ENCODE measurements at regions not wholly inside any gene's neighbourhood (a gene's known extent, or its start where the extent isn't known, plus 50 kb on each side); places are given as distances from the start of the nearest gene placed in this dataset.
A peak's percentile ranks its signal among the peaks of the same experiment; 100 is the strongest.

- TF ChIP-seq CTCF (IDR thresholded peaks at IDR 0.05; ENCODE audit: low read depth, low read length) = no peak
- in situ Hi-C loops (cut with HindIII; ENCODE audit: low sequenced_read_pairs) = no loop called here
- no peak overlapping the region for H3K4me3 ChIP-seq (ENCODE audit: low read depth, low read length)
- no peak for DNase-seq (ENCODE audit: low read depth, low spot score)
Observed at GRCh38 chr15:39265261-39265660, 315.6 kb upstream of the THBS1 start.

GRCh38 chr15:39266890-39267289 lies 314.0 kb upstream of the THBS1 start:
- no peak for DNase-seq (ENCODE audit: low read depth, low spot score)
- TF ChIP-seq CTCF (IDR thresholded peaks at IDR 0.05; ENCODE audit: low read depth, low read length) = no peak
- in situ Hi-C loops (cut with HindIII; ENCODE audit: low sequenced_read_pairs) = no loop called here
- no peak overlapping the region for H3K4me3 ChIP-seq (ENCODE audit: low read depth, low read length)

- H3K4me3 ChIP-seq (ENCODE audit: low read depth, low read length) = no peak overlapping the region
- no peak for DNase-seq (ENCODE audit: low read depth, low spot score)
- in situ Hi-C loops (cut with HindIII; ENCODE audit: low sequenced_read_pairs) = no loop called here
- no peak for TF ChIP-seq CTCF (IDR thresholded peaks at IDR 0.05; ENCODE audit: low read depth, low read length)
Observed at GRCh38 chr15:39267685-39268084, 313.2 kb upstream of the THBS1 start.

- no peak for TF ChIP-seq CTCF (IDR thresholded peaks at IDR 0.05; ENCODE audit: low read depth, low read length)
- no peak for DNase-seq (ENCODE audit: low read depth, low spot score)
- no peak overlapping the region for H3K4me3 ChIP-seq (ENCODE audit: low read depth, low read length)
- in situ Hi-C loops (cut with HindIII; ENCODE audit: low sequenced_read_pairs) = no loop called here
Observed at GRCh38 chr15:39269352-39269751, 311.5 kb upstream of the THBS1 start.

- TF ChIP-seq CTCF (IDR thresholded peaks at IDR 0.05; ENCODE audit: low read depth, low read length) = no peak
- in situ Hi-C loops (cut with HindIII; ENCODE audit: low sequenced_read_pairs) = no loop called here
- DNase-seq (ENCODE audit: low read depth, low spot score) = no peak
- no peak overlapping the region for H3K4me3 ChIP-seq (ENCODE audit: low read depth, low read length)
Observed at GRCh38 chr15:39269821-39270220, 311.1 kb upstream of the THBS1 start.

- DNase-seq (ENCODE audit: low read depth, low spot score) = no peak
- no peak overlapping the region for H3K4me3 ChIP-seq (ENCODE audit: low read depth, low read length)
- TF ChIP-seq CTCF (IDR thresholded peaks at IDR 0.05; ENCODE audit: low read depth, low read length) = no peak
- in situ Hi-C loops (cut with HindIII; ENCODE audit: low sequenced_read_pairs) = no loop called here
Observed at GRCh38 chr15:39270221-39270855, 310.5 kb upstream of the THBS1 start.

GRCh38 chr15:39270934-39271333 lies 309.9 kb upstream of the THBS1 start:
- peak; percentile 88 for DNase-seq (ENCODE audit: low read depth, low spot score)
- no peak for TF ChIP-seq CTCF (IDR thresholded peaks at IDR 0.05; ENCODE audit: low read depth, low read length)
- in situ Hi-C loops (cut with HindIII; ENCODE audit: low sequenced_read_pairs) = no loop called here
- no peak overlapping the region for H3K4me3 ChIP-seq (ENCODE audit: low read depth, low read length)

Measured in astrocyte of the spinal cord (primary cell).